Neural cell (in vitro differentiated cells): ENCODE measurements at regions not wholly inside any gene's neighbourhood (a gene's known extent, or its start where the extent isn't known, plus 50 kb on each side); places are given as distances from the start of the nearest gene placed in this dataset.
A peak's percentile ranks its signal among the peaks of the same experiment; 100 is the strongest.

ENCODE experiments used
- H2AFZ ChIP-seq: fragments of 200-600, 300-800 bp; sonication (generic), shearing (Covaris generic); 2 replicates; pipeline ENCODE4 v1.6.0; 2014; ENCODE audit warnings: low read depth, mild to moderate bottlenecking, antibody characterized with exemption, low read length, moderate library complexity
- H3F3A ChIP-seq: fragments of 200-600 bp; shearing (Covaris generic); 2 replicates; pipeline ENCODE4 v1.6.1; 2016; ENCODE audit warnings: mild to moderate bottlenecking, moderate library complexity, mixed read lengths, antibody characterized with exemption, low read length; ENCODE audit not compliant: insufficient read depth, poor library complexity, severe bottlenecking
- H3K27ac ChIP-seq: fragments of 200-600, 300-800 bp; sonication (generic), shearing (Covaris generic); 2 replicates; pipeline ENCODE4 v1.5.1; 2014; ENCODE audit warnings: mild to moderate bottlenecking, low read length, moderate library complexity
- H3K27me3 ChIP-seq: fragments of 300-800, 200-600 bp; sonication (generic), shearing (Covaris generic); 2 replicates; pipeline ENCODE4 v1.6.0; 2014; ENCODE audit warnings: mild to moderate bottlenecking, low read depth, low read length, moderate library complexity; ENCODE audit not compliant: insufficient read depth
- H3K36me3 ChIP-seq: fragments of 300-800, 200-600 bp; sonication (generic), shearing (Covaris generic); 2 replicates; pipeline ENCODE4 v1.5.1; 2014; ENCODE audit warnings: mild to moderate bottlenecking, antibody characterized with exemption, low read length, moderate library complexity; ENCODE audit not compliant: insufficient read depth
- H3K4me2 ChIP-seq: fragments of 300-800, 200-600 bp; sonication (generic), shearing (Covaris generic); 2 replicates; pipeline ENCODE4 v1.6.0; 2014; ENCODE audit warnings: mild to moderate bottlenecking, low read length
- H3K4me3 ChIP-seq: fragments of 300-800, 200-600 bp; sonication (generic), shearing (Covaris generic); 2 replicates; pipeline ENCODE4 v1.5.1; 2014; ENCODE audit warnings: mild to moderate bottlenecking, low read length, moderate library complexity
- H3K79me2 ChIP-seq: fragments of 200-600 bp; shearing (Covaris generic); replicated peaks from 2 replicates; pipeline ENCODE4 v1.6.0; 2014; ENCODE audit warnings: mild to moderate bottlenecking, low read length, moderate library complexity; ENCODE audit not compliant: insufficient read depth
- H3K9ac ChIP-seq: fragments of 300-800, 200-600 bp; sonication (generic), shearing (Covaris generic); 2 replicates; pipeline ENCODE4 v1.6.1; 2016; ENCODE audit warnings: mild to moderate bottlenecking, low read length, mixed read lengths
- H3K9me2 ChIP-seq: fragments of 200-600 bp; shearing (Covaris generic); 2 replicates; pipeline ENCODE4 v1.6.1; 2016; ENCODE audit warnings: mild to moderate bottlenecking, low read length, mixed read lengths; ENCODE audit not compliant: insufficient read depth
- H3K9me3 ChIP-seq: fragments of 200-600, 300-800 bp; sonication (generic), shearing (Covaris generic); 2 replicates; pipeline ENCODE4 v1.6.1; 2016; ENCODE audit warnings: mild to moderate bottlenecking, mixed run types, low read length, moderate library complexity, mixed read lengths
- H4K20me1 ChIP-seq: fragments of 200-600 bp; shearing (Covaris generic); 2 replicates; pipeline ENCODE4 v1.6.1; 2016; ENCODE audit warnings: mild to moderate bottlenecking, mixed run types; ENCODE audit not compliant: insufficient read depth
- EP300 ChIP-seq: fragments of 450-650 bp; conservative IDR thresholded peaks from 2 replicates; pipeline ENCODE4 v1.6.1; 2014; ENCODE audit warnings: antibody characterized with exemption, mild to moderate bottlenecking, moderate library complexity; ENCODE audit not compliant: poor library complexity, severe bottlenecking
- EZH2 ChIP-seq: fragments of 200-600, 300-800 bp; shearing (Covaris generic), sonication (generic); IDR thresholded peaks from 2 replicates; pipeline ENCODE4 v1.6.1; 2014; ENCODE audit warnings: antibody characterized with exemption, low read length, borderline replicate concordance, mild to moderate bottlenecking; ENCODE audit not compliant: insufficient read depth, poor library complexity, severe bottlenecking
- MXI1 ChIP-seq: fragments of 450-650 bp; conservative IDR thresholded peaks from 2 replicates; pipeline ENCODE4 v1.6.1; 2014; ENCODE audit warnings: antibody characterized with exemption, mild to moderate bottlenecking; ENCODE audit not compliant: poor library complexity, severe bottlenecking
- POLR2AphosphoS5 ChIP-seq: IDR thresholded peaks from 2 replicates; pipeline ENCODE4 v1.6.1; 2012
- RAD21 ChIP-seq: fragments of 450-650 bp; conservative IDR thresholded peaks from 2 replicates; pipeline ENCODE4 v1.6.1; 2014; ENCODE audit warnings: antibody characterized with exemption, mild to moderate bottlenecking, moderate library complexity
- SMC3 ChIP-seq: fragments of 450-650 bp; conservative IDR thresholded peaks from 2 replicates; pipeline ENCODE4 v1.6.1; 2014; ENCODE audit warnings: antibody characterized with exemption, mild to moderate bottlenecking, moderate library complexity; ENCODE audit not compliant: poor library complexity
- TAF1 ChIP-seq: IDR thresholded peaks from 2 replicates; pipeline ENCODE4 v1.6.1; 2012; ENCODE audit warnings: low read depth
- TF ChIP-seq, protein P1 (sequence below): fragments of 450-650 bp; IDR thresholded peaks from 2 replicates; pipeline ENCODE4 v1.5.1; 2014; ENCODE audit warnings: antibody characterized with exemption, mild to moderate bottlenecking, moderate library complexity; ENCODE audit not compliant: poor library complexity, severe bottlenecking
- TF ChIP-seq, protein P2 (sequence below): IDR thresholded peaks from 2 replicates; pipeline ENCODE4 v1.6.1; 2012; ENCODE audit warnings: borderline replicate concordance

- Histone ChIP-seq H3K27me3 (no peaks in the 10 kb centered on the region), H2AFZ (no peak overlapping the region), H3K4me3 (no peak overlapping the region), H3K9me3 (no peaks in the 10 kb centered on the region), H3K36me3 (no peaks in the 10 kb centered on the region), H3F3A (no peaks in the 10 kb centered on the region), H3K4me2 (no peak overlapping the region), H3K9ac (no peak overlapping the region), H3K79me2 (no peaks in the 10 kb centered on the region), H4K20me1 (no peaks in the 10 kb centered on the region), H3K9me2 (no peaks in the 10 kb centered on the region), H3K27ac (no peak overlapping the region)
- TF ChIP-seq, protein P1, sequence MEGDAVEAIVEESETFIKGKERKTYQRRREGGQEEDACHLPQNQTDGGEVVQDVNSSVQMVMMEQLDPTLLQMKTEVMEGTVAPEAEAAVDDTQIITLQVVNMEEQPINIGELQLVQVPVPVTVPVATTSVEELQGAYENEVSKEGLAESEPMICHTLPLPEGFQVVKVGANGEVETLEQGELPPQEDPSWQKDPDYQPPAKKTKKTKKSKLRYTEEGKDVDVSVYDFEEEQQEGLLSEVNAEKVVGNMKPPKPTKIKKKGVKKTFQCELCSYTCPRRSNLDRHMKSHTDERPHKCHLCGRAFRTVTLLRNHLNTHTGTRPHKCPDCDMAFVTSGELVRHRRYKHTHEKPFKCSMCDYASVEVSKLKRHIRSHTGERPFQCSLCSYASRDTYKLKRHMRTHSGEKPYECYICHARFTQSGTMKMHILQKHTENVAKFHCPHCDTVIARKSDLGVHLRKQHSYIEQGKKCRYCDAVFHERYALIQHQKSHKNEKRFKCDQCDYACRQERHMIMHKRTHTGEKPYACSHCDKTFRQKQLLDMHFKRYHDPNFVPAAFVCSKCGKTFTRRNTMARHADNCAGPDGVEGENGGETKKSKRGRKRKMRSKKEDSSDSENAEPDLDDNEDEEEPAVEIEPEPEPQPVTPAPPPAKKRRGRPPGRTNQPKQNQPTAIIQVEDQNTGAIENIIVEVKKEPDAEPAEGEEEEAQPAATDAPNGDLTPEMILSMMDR: no peak
- TF ChIP-seq EP300 (peak; percentile 64), POLR2AphosphoS5 (peak; percentile 51)
Observed at GRCh38 chr2:49643149-49643548, 488.8 kb upstream of the FSHR start.

GRCh38 chr2:49640630-49641029, 486.3 kb upstream of the FSHR start:
- Histone ChIP-seq H3K4me2 (no peak overlapping the region), H3K27ac (no peak overlapping the region)
- TF ChIP-seq SMC3: no peak
- TF ChIP-seq EP300: no peak
- TF ChIP-seq EZH2: no peak
- TF ChIP-seq, protein P2, sequence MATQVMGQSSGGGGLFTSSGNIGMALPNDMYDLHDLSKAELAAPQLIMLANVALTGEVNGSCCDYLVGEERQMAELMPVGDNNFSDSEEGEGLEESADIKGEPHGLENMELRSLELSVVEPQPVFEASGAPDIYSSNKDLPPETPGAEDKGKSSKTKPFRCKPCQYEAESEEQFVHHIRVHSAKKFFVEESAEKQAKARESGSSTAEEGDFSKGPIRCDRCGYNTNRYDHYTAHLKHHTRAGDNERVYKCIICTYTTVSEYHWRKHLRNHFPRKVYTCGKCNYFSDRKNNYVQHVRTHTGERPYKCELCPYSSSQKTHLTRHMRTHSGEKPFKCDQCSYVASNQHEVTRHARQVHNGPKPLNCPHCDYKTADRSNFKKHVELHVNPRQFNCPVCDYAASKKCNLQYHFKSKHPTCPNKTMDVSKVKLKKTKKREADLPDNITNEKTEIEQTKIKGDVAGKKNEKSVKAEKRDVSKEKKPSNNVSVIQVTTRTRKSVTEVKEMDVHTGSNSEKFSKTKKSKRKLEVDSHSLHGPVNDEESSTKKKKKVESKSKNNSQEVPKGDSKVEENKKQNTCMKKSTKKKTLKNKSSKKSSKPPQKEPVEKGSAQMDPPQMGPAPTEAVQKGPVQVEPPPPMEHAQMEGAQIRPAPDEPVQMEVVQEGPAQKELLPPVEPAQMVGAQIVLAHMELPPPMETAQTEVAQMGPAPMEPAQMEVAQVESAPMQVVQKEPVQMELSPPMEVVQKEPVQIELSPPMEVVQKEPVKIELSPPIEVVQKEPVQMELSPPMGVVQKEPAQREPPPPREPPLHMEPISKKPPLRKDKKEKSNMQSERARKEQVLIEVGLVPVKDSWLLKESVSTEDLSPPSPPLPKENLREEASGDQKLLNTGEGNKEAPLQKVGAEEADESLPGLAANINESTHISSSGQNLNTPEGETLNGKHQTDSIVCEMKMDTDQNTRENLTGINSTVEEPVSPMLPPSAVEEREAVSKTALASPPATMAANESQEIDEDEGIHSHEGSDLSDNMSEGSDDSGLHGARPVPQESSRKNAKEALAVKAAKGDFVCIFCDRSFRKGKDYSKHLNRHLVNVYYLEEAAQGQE: no peak
- no peak for TF ChIP-seq POLR2AphosphoS5
- TF ChIP-seq MXI1: no peak
- TF ChIP-seq TAF1: no peak
- TF ChIP-seq RAD21: no peak
- TF ChIP-seq, protein P1: no peak

More at GRCh38 chr2:49640630-49641029, 486.3 kb upstream of the FSHR start:
- no peak overlapping the region for H3K9ac ChIP-seq
- H3K9me2 ChIP-seq: no peaks in the 10 kb centered on the region
- no peaks in the 10 kb centered on the region for H3K79me2 ChIP-seq
- no peaks in the 10 kb centered on the region for H3K36me3 ChIP-seq
- no peaks in the 10 kb centered on the region for H3F3A ChIP-seq
- no peak overlapping the region for H3K4me3 ChIP-seq
- no peaks in the 10 kb centered on the region for H3K27me3 ChIP-seq
- no peak overlapping the region for H2AFZ ChIP-seq
- no peaks in the 10 kb centered on the region for H3K9me3 ChIP-seq
- no peaks in the 10 kb centered on the region for H4K20me1 ChIP-seq
